GM18505 (cell line): ENCODE measurements at regions not wholly inside any gene's neighbourhood (a gene's known extent, or its start where the extent isn't known, plus 50 kb on each side); places are given as distances from the start of the nearest gene placed in this dataset.

Source experiments
- ATAC-seq: cut with Tn5 transposase; IDR thresholded peaks from one replicate; pipeline ENCODE4 v1.9.1; 2021; ENCODE audit not compliant: unreplicated experiment
- POLR2A ChIP-seq: IDR thresholded peaks from 4 replicates; pipeline ENCODE4 v1.6.1; 2011; ENCODE audit warnings: borderline replicate concordance; ENCODE audit not compliant: insufficient read depth, insufficient read length; ENCODE audit errors: extremely low read depth

GRCh38 chr6:82832811-82833210, 232.8 kb downstream of the UBE3D start:
- no peak for TF ChIP-seq POLR2A
- no peak for ATAC-seq

DNA sequence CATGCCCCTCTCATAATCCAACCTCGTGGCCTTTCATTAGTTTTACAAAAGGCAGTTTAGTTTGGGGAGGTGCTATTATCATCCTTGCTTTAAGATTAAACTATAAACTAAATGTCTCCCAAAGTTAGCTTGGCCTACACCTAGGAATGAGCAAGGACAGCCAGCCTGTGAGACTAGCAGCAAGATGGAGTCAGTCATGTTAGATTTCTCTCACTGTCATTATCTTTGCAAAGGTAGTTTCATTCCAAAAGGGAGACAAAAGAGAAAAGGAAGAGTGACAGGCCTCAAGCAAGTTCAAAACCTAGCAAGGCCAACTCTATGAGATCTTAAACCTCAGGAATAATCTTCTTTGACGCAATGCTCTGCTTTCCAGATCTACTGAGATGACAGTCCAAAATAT, 232.2 kb downstream of the UBE3D start:
- no peak for ATAC-seq
- TF ChIP-seq POLR2A, result no peak

GRCh38 chr6:82836022-82836575, 229.5 kb downstream of the UBE3D start:
- no peak for TF ChIP-seq POLR2A
- ATAC-seq, result no peak

DNA sequence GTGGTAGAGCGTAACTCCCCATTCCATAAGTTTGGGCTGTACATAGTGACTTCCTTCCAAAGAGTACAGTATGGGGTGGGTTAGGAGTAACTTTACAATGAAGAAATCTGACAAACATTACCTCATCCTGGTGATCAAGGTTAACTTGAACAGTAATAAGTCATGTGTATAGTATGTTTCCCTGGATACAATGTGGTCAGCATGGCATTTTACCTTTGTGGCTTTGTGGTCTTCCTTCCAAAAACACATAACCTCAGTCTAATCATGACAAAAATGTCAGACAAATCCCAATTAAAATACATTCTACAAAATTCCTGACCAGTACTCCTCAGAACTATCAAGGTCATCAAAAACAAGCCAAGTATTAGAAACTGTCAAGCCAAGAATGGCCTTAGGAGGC, 225.1 kb downstream of the UBE3D start:
- ATAC-seq, result no peak
- no peak for TF ChIP-seq POLR2A

GRCh38 chr6:82841309-82841708, 224.3 kb downstream of the UBE3D start:
- no peak for TF ChIP-seq POLR2A
- no peak for ATAC-seq
